ENCODE measurements at regions not wholly inside any gene's neighbourhood (a gene's known extent, or its start where the extent isn't known, plus 50 kb on each side); places are given as distances from the start of the nearest gene placed in this dataset.
"Not testable (repeated sequence)": the region's sequence is repeated elsewhere in the genome, so short reads cannot be mapped to it uniquely, and the experiment has no call there.

GRCh38 chr18:60188958-60189357, 183.6 kb downstream of the MC4R start:
- no peak for ATAC-seq (replicated peaks)
- Mint-ChIP-seq H3K4me1 (no peaks in the 10 kb centered on the region), H3K27me3 (no peaks in the 10 kb centered on the region), H3K36me3 (ENCODE audit: low read depth) (no peaks in the 10 kb centered on the region), H3K9me3 (no peaks in the 10 kb centered on the region), H3K4me3 (no peak overlapping the region), H3K27ac (no peak overlapping the region)

GRCh38 chr18:60182223-60182622, 190.4 kb downstream of the MC4R start:
- ATAC-seq (replicated peaks): no peak
- Mint-ChIP-seq H3K27ac (no peak overlapping the region), H3K4me3 (no peak overlapping the region), H3K36me3 (ENCODE audit: low read depth) (no peaks in the 10 kb centered on the region), H3K27me3 (no peaks in the 10 kb centered on the region), H3K4me1 (no peaks in the 10 kb centered on the region), H3K9me3 (no peaks in the 10 kb centered on the region)

- Mint-ChIP-seq H3K4me1 (no peaks in the 10 kb centered on the region), H3K27ac (no peak overlapping the region), H3K4me3 (no peak overlapping the region), H3K36me3 (ENCODE audit: low read depth) (no peaks in the 10 kb centered on the region), H3K9me3 (no peaks in the 10 kb centered on the region), H3K27me3 (no peaks in the 10 kb centered on the region)
- ATAC-seq (replicated peaks): no peak
These were observed 191.9 kb downstream of the MC4R start for GRCh38 chr18:60180671-60181070.

GRCh38 chr18:60178224-60178623, 194.4 kb downstream of the MC4R start:
- H3K9me3 Mint-ChIP-seq; H3K36me3 Mint-ChIP-seq (ENCODE audit: low read depth); ATAC-seq (replicated peaks); H3K4me3 Mint-ChIP-seq; H3K4me1 Mint-ChIP-seq; H3K27ac Mint-ChIP-seq; H3K27me3 Mint-ChIP-seq: not testable (repeated sequence)

- Mint-ChIP-seq H3K4me3 (no peak overlapping the region), H3K4me1 (no peaks in the 10 kb centered on the region), H3K27me3 (no peaks in the 10 kb centered on the region), H3K27ac (no peak overlapping the region), H3K36me3 (ENCODE audit: low read depth) (no peaks in the 10 kb centered on the region), H3K9me3 (no peaks in the 10 kb centered on the region)
- no peak for ATAC-seq (replicated peaks)
These were observed 196.3 kb downstream of the MC4R start for GRCh38 chr18:60176259-60176658.

- Mint-ChIP-seq H3K36me3 (ENCODE audit: low read depth) (no peaks in the 10 kb centered on the region), H3K27ac (no peak overlapping the region), H3K9me3 (no peaks in the 10 kb centered on the region), H3K27me3 (no peaks in the 10 kb centered on the region), H3K4me1 (no peaks in the 10 kb centered on the region), H3K4me3 (no peak overlapping the region)
- no peak for ATAC-seq (replicated peaks)
These were observed 197.7 kb downstream of the MC4R start for GRCh38 chr18:60174832-60175231.

GRCh38 chr18:60172030-60172429, 200.5 kb downstream of the MC4R start:
- no peaks in the 10 kb centered on the region for H3K27me3 Mint-ChIP-seq
- no peaks in the 10 kb centered on the region for H3K9me3 Mint-ChIP-seq
- no peak overlapping the region for H3K27ac Mint-ChIP-seq
- H3K4me3 Mint-ChIP-seq: no peak overlapping the region
- no peaks in the 10 kb centered on the region for H3K36me3 Mint-ChIP-seq (ENCODE audit: low read depth)
- no peaks in the 10 kb centered on the region for H3K4me1 Mint-ChIP-seq
- ATAC-seq (replicated peaks): no peak

- H3K36me3 Mint-ChIP-seq (ENCODE audit: low read depth): no peaks in the 10 kb centered on the region
- ATAC-seq (replicated peaks): no peak
- H3K27ac Mint-ChIP-seq: no peak overlapping the region
These were observed 209.0 kb downstream of the MC4R start for GRCh38 chr18:60163622-60164021.

GRCh38 chr18:60162388-60162787, 210.2 kb downstream of the MC4R start:
- ATAC-seq (replicated peaks): no peak
- H3K4me1 Mint-ChIP-seq: no peaks in the 10 kb centered on the region
- H3K27me3 Mint-ChIP-seq: no peaks in the 10 kb centered on the region
- H3K9me3 Mint-ChIP-seq: no peaks in the 10 kb centered on the region
- H3K27ac Mint-ChIP-seq: no peak overlapping the region
- no peak overlapping the region for H3K4me3 Mint-ChIP-seq
- H3K36me3 Mint-ChIP-seq (ENCODE audit: low read depth): no peaks in the 10 kb centered on the region

More at GRCh38 chr18:60163622-60164021, 209.0 kb downstream of the MC4R start:
- no peak overlapping the region for H3K4me3 Mint-ChIP-seq
- no peaks in the 10 kb centered on the region for H3K4me1 Mint-ChIP-seq
- H3K27me3 Mint-ChIP-seq: no peaks in the 10 kb centered on the region
- H3K9me3 Mint-ChIP-seq: no peaks in the 10 kb centered on the region

GRCh38 chr18:60157810-60158209, 214.8 kb downstream of the MC4R start:
- H3K9me3 Mint-ChIP-seq: no peaks in the 10 kb centered on the region
- ATAC-seq (replicated peaks): no peak
- no peaks in the 10 kb centered on the region for H3K27me3 Mint-ChIP-seq
- H3K4me1 Mint-ChIP-seq: no peaks in the 10 kb centered on the region
- H3K27ac Mint-ChIP-seq: no peak overlapping the region
- H3K4me3 Mint-ChIP-seq: no peak overlapping the region
- H3K36me3 Mint-ChIP-seq (ENCODE audit: low read depth): no peaks in the 10 kb centered on the region

GRCh38 chr18:60153376-60153775, 219.2 kb downstream of the MC4R start:
- peaks cover 4% of the 10 kb centered on the region for H3K9me3 Mint-ChIP-seq
- H3K27me3 Mint-ChIP-seq: no peaks in the 10 kb centered on the region
- ATAC-seq (replicated peaks): no peak
- no peaks in the 10 kb centered on the region for H3K4me1 Mint-ChIP-seq
- H3K4me3 Mint-ChIP-seq: no peak overlapping the region
- H3K36me3 Mint-ChIP-seq (ENCODE audit: low read depth): no peaks in the 10 kb centered on the region
- H3K27ac Mint-ChIP-seq: no peak overlapping the region

- no peak overlapping the region for H3K27ac Mint-ChIP-seq
- ATAC-seq (replicated peaks): no peak
- no peaks in the 10 kb centered on the region for H3K27me3 Mint-ChIP-seq
- no peaks in the 10 kb centered on the region for H3K36me3 Mint-ChIP-seq (ENCODE audit: low read depth)
- no peak overlapping the region for H3K4me3 Mint-ChIP-seq
- peaks cover 4% of the 10 kb centered on the region for H3K9me3 Mint-ChIP-seq
- no peaks in the 10 kb centered on the region for H3K4me1 Mint-ChIP-seq
These were observed 223.3 kb downstream of the MC4R start for GRCh38 chr18:60149316-60149715.

GRCh38 chr18:60147323-60147722, 225.3 kb downstream of the MC4R start:
- H3K9me3 Mint-ChIP-seq: peaks cover 4% of the 10 kb centered on the region
- H3K4me3 Mint-ChIP-seq: no peak overlapping the region
- no peaks in the 10 kb centered on the region for H3K27me3 Mint-ChIP-seq
- H3K36me3 Mint-ChIP-seq (ENCODE audit: low read depth): no peaks in the 10 kb centered on the region
- ATAC-seq (replicated peaks): no peak
- no peaks in the 10 kb centered on the region for H3K4me1 Mint-ChIP-seq
- H3K27ac Mint-ChIP-seq: no peak overlapping the region

GRCh38 chr18:60146220-60146960, 226.2 kb downstream of the MC4R start:
- peaks cover 4% of the 10 kb centered on the region for H3K9me3 Mint-ChIP-seq
- H3K4me1 Mint-ChIP-seq: no peaks in the 10 kb centered on the region
- H3K27ac Mint-ChIP-seq: no peak overlapping the region
- no peaks in the 10 kb centered on the region for H3K36me3 Mint-ChIP-seq (ENCODE audit: low read depth)
- no peaks in the 10 kb centered on the region for H3K27me3 Mint-ChIP-seq
- ATAC-seq (replicated peaks): no peak
- H3K4me3 Mint-ChIP-seq: no peak overlapping the region

- ATAC-seq (replicated peaks): no peak
These were observed 226.8 kb downstream of the MC4R start for GRCh38 chr18:60145776-60146175.

GRCh38 chr18:60134806-60135205, 235.0 kb downstream of the PMAIP1 start:
- Mint-ChIP-seq H3K4me1 (no peaks in the 10 kb centered on the region), H3K4me3 (no peak overlapping the region), H3K27me3 (no peaks in the 10 kb centered on the region)

More at GRCh38 chr18:60145776-60146175, 226.8 kb downstream of the MC4R start:
- H3K9me3 Mint-ChIP-seq: peaks cover 4% of the 10 kb centered on the region
- no peak overlapping the region for H3K4me3 Mint-ChIP-seq
- H3K27ac Mint-ChIP-seq: no peak overlapping the region
- no peaks in the 10 kb centered on the region for H3K4me1 Mint-ChIP-seq
- no peaks in the 10 kb centered on the region for H3K27me3 Mint-ChIP-seq
- no peaks in the 10 kb centered on the region for H3K36me3 Mint-ChIP-seq (ENCODE audit: low read depth)

More at GRCh38 chr18:60134806-60135205, 235.0 kb downstream of the PMAIP1 start:
- Mint-ChIP-seq H3K9me3 (no peaks in the 10 kb centered on the region), H3K36me3 (ENCODE audit: low read depth) (no peaks in the 10 kb centered on the region), H3K27ac (no peak overlapping the region)
- ATAC-seq (replicated peaks): no peak

All from activated T-helper 17 cell treated with anti-CD3 and anti-CD28 coated beads, Interleukin-2, amount 50 U/mL, for 72 hours (primary cell).